Liver (tissue), 8 donors: ENCODE measurements at regions not wholly inside any gene's neighbourhood (a gene's known extent, or its start where the extent isn't known, plus 50 kb on each side); places are given as distances from the start of the nearest gene placed in this dataset.

Experiments
- DNase-seq: peaks from one replicate; pipeline ENCODE4 v3.0.0-alpha.2; 2017; ENCODE audit warnings: low spot score
- H3K27ac ChIP-seq, 2 donors: one replicate each; pipeline ENCODE4 v1.7.0; 2013; ENCODE audit warnings: inconsistent platforms in 2 of 2, low read length in 2 of 2, control low read depth in 1 of 2, low read depth in 1 of 2, mild to moderate bottlenecking in 1 of 2
- H3K27me3 ChIP-seq, 4 donors: one replicate each; pipeline versions ENCODE4 v1.6.1 to v1.7.0; 2013; ENCODE audit warnings: low read length in 3 of 4, inconsistent platforms in 1 of 4, mild to moderate bottlenecking in 1 of 4, moderate library complexity in 1 of 4; ENCODE audit not compliant: control insufficient read depth in 4 of 4, insufficient read depth in 4 of 4
- H3K36me3 ChIP-seq, 4 donors: one replicate each; pipeline versions ENCODE4 v1.6.1 to v1.7.0; 2013; ENCODE audit warnings: low read length in 3 of 4, mild to moderate bottlenecking in 3 of 4, low read depth in 1 of 4, moderate library complexity in 1 of 4; ENCODE audit not compliant: control insufficient read depth in 4 of 4, insufficient read depth in 3 of 4
- H3K4me1 ChIP-seq, 4 donors: one replicate each; pipeline versions ENCODE4 v1.6.1 to v1.7.0; 2013; ENCODE audit warnings: low read length in 3 of 4, mild to moderate bottlenecking in 3 of 4, moderate library complexity in 1 of 4; ENCODE audit not compliant: control insufficient read depth in 4 of 4, insufficient read depth in 4 of 4
- H3K4me3 ChIP-seq, 3 donors: one replicate each; pipeline versions ENCODE4 v1.6.1 to v1.7.0; 2013; ENCODE audit warnings: low read length in 3 of 3, control low read depth in 1 of 3, low read depth in 1 of 3, mild to moderate bottlenecking in 1 of 3
- H3K9ac ChIP-seq, 2 donors: one replicate each; pipeline ENCODE4 v1.7.0; 2013; ENCODE audit warnings: low read length in 2 of 2, mild to moderate bottlenecking in 2 of 2, moderate library complexity in 2 of 2, control low read depth in 1 of 2, low read depth in 1 of 2
- H3K9me3 ChIP-seq, 4 donors: one replicate each; pipeline versions ENCODE4 v1.6.1 to v1.7.0; 2013; ENCODE audit warnings: low read length in 3 of 4; ENCODE audit not compliant: control insufficient read depth in 4 of 4
- ATF3 ChIP-seq: IDR thresholded peaks from 2 replicates; pipeline ENCODE4 v1.6.1; 2016; ENCODE audit warnings: antibody characterized with exemption
- CTCF ChIP-seq: fragments of 150-350 bp; IDR thresholded peaks from 2 replicates; pipeline ENCODE4 v1.5.1; 2017; ENCODE audit warnings: improper control_type of control experiment, low read depth, low read length; ENCODE audit not compliant: missing input control
- EGR1 ChIP-seq, 2 donors: IDR thresholded peaks; 2 replicates each; pipeline ENCODE4 v1.6.1; 2016 to 2018; ENCODE audit warnings: antibody characterized with exemption in 2 of 2, low read depth in 2 of 2
- FOXA1 ChIP-seq: IDR thresholded peaks from 2 replicates; pipeline ENCODE4 v1.6.1; 2016; ENCODE audit warnings: antibody characterized with exemption
- FOXA2 ChIP-seq: IDR thresholded peaks from 2 replicates; pipeline ENCODE4 v1.6.1; 2016; ENCODE audit warnings: antibody characterized with exemption
- GABPA ChIP-seq, 2 donors: IDR thresholded peaks in 1 of 2; conservative IDR thresholded peaks in 1 of 2; 2 replicates each; pipeline ENCODE4 v1.6.1; 2016; ENCODE audit warnings: antibody characterized with exemption in 2 of 2, mild to moderate bottlenecking in 1 of 2, moderate library complexity in 1 of 2
- HNF4A ChIP-seq, 2 donors: conservative IDR thresholded peaks; 2 replicates each; pipeline ENCODE4 v1.6.1; 2016; ENCODE audit warnings: antibody characterized with exemption in 2 of 2, mild to moderate bottlenecking in 2 of 2
- HNF4G ChIP-seq: IDR thresholded peaks from 2 replicates; pipeline ENCODE4 v1.6.1; 2016; ENCODE audit warnings: antibody characterized with exemption
- MAX ChIP-seq: IDR thresholded peaks from 2 replicates; pipeline ENCODE4 v1.6.1; 2016; ENCODE audit warnings: antibody characterized with exemption
- NR2F2 ChIP-seq: IDR thresholded peaks from 2 replicates; pipeline ENCODE4 v1.6.1; 2016; ENCODE audit warnings: antibody characterized with exemption
- REST ChIP-seq: IDR thresholded peaks from 2 replicates; pipeline ENCODE4 v1.6.1; 2016; ENCODE audit warnings: antibody characterized with exemption, mild to moderate bottlenecking
- RXRA ChIP-seq, 2 donors: IDR thresholded peaks; 2 replicates each; pipeline ENCODE4 v1.6.1; 2017 to 2018; ENCODE audit warnings: antibody characterized with exemption in 2 of 2, mild to moderate bottlenecking in 1 of 2
- SP1 ChIP-seq: IDR thresholded peaks from 2 replicates; pipeline ENCODE4 v1.6.1; 2018; ENCODE audit warnings: antibody characterized with exemption, mild to moderate bottlenecking
- TAF1 ChIP-seq: conservative IDR thresholded peaks from 2 replicates; pipeline ENCODE4 v1.6.1; 2016; ENCODE audit warnings: antibody characterized with exemption, mild to moderate bottlenecking
- YY1 ChIP-seq: IDR thresholded peaks from 2 replicates; pipeline ENCODE4 v1.6.1; 2016; ENCODE audit warnings: antibody characterized with exemption, mild to moderate bottlenecking
- ZBTB33 ChIP-seq: IDR thresholded peaks from 2 replicates; pipeline ENCODE4 v1.6.1; 2016; ENCODE audit warnings: antibody characterized with exemption
- WGBS: extraction: QIAGEN DNeasy Blood & Tissue Kit; methylation state at CpG from one replicate; pipeline ENCODE4 v1.1.7; 2013; 5-methylcytosine and 5-hydroxymethylcytosine counted together
- donor health status: healthy.
- donor health status: healthy.
- donor health status: healthy.
- donor health status: healthy.
- donor health status: healthy.

- Histone ChIP-seq H3K4me3 (no peak overlapping the region), H3K27ac (no peak overlapping the region), H3K27me3 (no peaks in the 10 kb centered on the region), H3K4me1 (no peaks in the 10 kb centered on the region), H3K36me3 (no peaks in the 10 kb centered on the region), H3K9me3 (no peaks in the 10 kb centered on the region), H3K9ac (no peak overlapping the region)
- 42% methylated on average over 1 of the region's 1 CpG for WGBS
- no peak for DNase-seq
- TF ChIP-seq RXRA (IDR thresholded peaks at IDR 0.05) (no peak), GABPA (IDR thresholded peaks at IDR 0.05 in 1 of 2, conservative IDR thresholded peaks at IDR 0.05 in 1 of 2) (no peak), EGR1 (IDR thresholded peaks at IDR 0.05; ENCODE audit: low read depth in 2 of 2) (no peak), HNF4G (no peak), SP1 (no peak), FOXA1 (no peak), FOXA2 (no peak), ATF3 (no peak), REST (no peak), TAF1 (no peak), YY1 (no peak), ZBTB33 (no peak), NR2F2 (no peak), CTCF (no peak), MAX (no peak), HNF4A (conservative IDR thresholded peaks at IDR 0.05) (no peak)
Measured at GRCh38 chr18:53603276-53603675, 621.2 kb downstream of the MBD2 start.

- TF ChIP-seq RXRA (IDR thresholded peaks at IDR 0.05) (no peak), REST (no peak)
- H3K9me3 ChIP-seq: no peaks in the 10 kb centered on the region
- WGBS: 68% methylated on average over 3 of the region's 3 CpGs
- no peak for DNase-seq
- no peaks in the 10 kb centered on the region for H3K4me1 ChIP-seq
- H3K27me3 ChIP-seq: no peaks in the 10 kb centered on the region
- H3K27ac ChIP-seq: no peak overlapping the region
- H3K36me3 ChIP-seq: no peaks in the 10 kb centered on the region
- H3K4me3 ChIP-seq: no peak overlapping the region
- no peak overlapping the region for H3K9ac ChIP-seq
Measured at GRCh38 chr18:53601344-53601743, 623.1 kb downstream of the MBD2 start.
